ENCODE measurements at regions not wholly inside any gene's neighbourhood (a gene's known extent, or its start where the extent isn't known, plus 50 kb on each side); places are given as distances from the start of the nearest gene placed in this dataset.

- TF ChIP-seq CTCF (IDR thresholded peaks at IDR 0.05 in 2 of 3, conservative IDR thresholded peaks at IDR 0.05 in 1 of 3; ENCODE audit: control insufficient read depth in 2 of 3, extremely low read depth in 1 of 3, insufficient read depth in 1 of 3, low read depth in 3 of 3, low read length in 3 of 3), result no peak
- no peak for TF ChIP-seq DPF2 (IDR thresholded peaks at IDR 0.05)
- no peak for TF ChIP-seq SMC3 (IDR thresholded peaks at IDR 0.05; ENCODE audit: borderline replicate concordance, low read length)
- no peak for TF ChIP-seq BCLAF1 (IDR thresholded peaks at IDR 0.05)
- no peak for TF ChIP-seq HDAC2 (IDR thresholded peaks at IDR 0.05)
- TF ChIP-seq E2F4 (IDR thresholded peaks at IDR 0.05; ENCODE audit: low read depth, low read length), result no peak
- no peak for TF ChIP-seq BRCA1 (IDR thresholded peaks at IDR 0.05; ENCODE audit: low read depth, low read length)
These were observed 70.6 kb upstream of the TCF4 start (continued) for GRCh38 chr18:55658598-55658997.
